GM23338 (cell line): ENCODE measurements at regions not wholly inside any gene's neighbourhood (a gene's known extent, or its start where the extent isn't known, plus 50 kb on each side); places are given as distances from the start of the nearest gene placed in this dataset.

Experiments
- ATAC-seq: fragments of 200-7000 bp; cut with Tn5 transposase; 3 replicates; pipeline ENCODE4 v1.9.1; 2020
- DNase-seq: peaks from one replicate; pipeline ENCODE4 v3.0.0-alpha.2; 2015; ENCODE audit warnings: low spot score
- H2AFZ ChIP-seq: fragments of 200-600 bp; sonication (generic); 2 replicates; pipeline ENCODE4 v1.8.0; 2016; ENCODE audit warnings: antibody characterized with exemption, mild to moderate bottlenecking, moderate library complexity
- H3F3A ChIP-seq: fragments of 200-600 bp; sonication (generic); replicated peaks from 2 replicates; pipeline ENCODE4 v1.8.0; 2017; ENCODE audit warnings: antibody characterized with exemption, mixed run types, low read depth
- H3K27ac ChIP-seq: fragments of 200-600 bp; sonication (generic); 2 replicates; pipeline ENCODE4 v1.6.1; 2016; ENCODE audit warnings: low read depth
- H3K27me3 ChIP-seq: fragments of 200-600 bp; sonication (generic); 2 replicates; pipeline ENCODE4 v1.8.0; 2016; ENCODE audit warnings: mild to moderate bottlenecking, mixed run types, moderate library complexity; ENCODE audit not compliant: insufficient read depth
- H3K36me3 ChIP-seq: fragments of 200-600 bp; sonication (generic); 2 replicates; pipeline ENCODE4 v1.8.0; 2016; ENCODE audit warnings: mild to moderate bottlenecking; ENCODE audit not compliant: insufficient read depth
- H3K4me1 ChIP-seq: fragments of 200-600 bp; sonication (generic); 2 replicates; pipeline ENCODE4 v1.8.0; 2016; ENCODE audit warnings: mild to moderate bottlenecking, moderate library complexity; ENCODE audit not compliant: insufficient read depth
- H3K4me2 ChIP-seq: fragments of 200-600 bp; sonication (generic); 2 replicates; pipeline ENCODE4 v1.7.1; 2017; ENCODE audit warnings: mixed run types
- H3K4me3 ChIP-seq: fragments of 200-600 bp; sonication (generic); 2 replicates; pipeline ENCODE4 v1.6.1; 2016; ENCODE audit warnings: mixed run types
- H3K79me2 ChIP-seq: fragments of 200-600 bp; sonication (generic); replicated peaks from 2 replicates; pipeline ENCODE4 v1.8.0; 2017; ENCODE audit warnings: mild to moderate bottlenecking; ENCODE audit not compliant: insufficient read depth
- H3K9me2 ChIP-seq: fragments of 200-600 bp; sonication (generic); 2 replicates; pipeline ENCODE4 v1.8.0; 2017; ENCODE audit not compliant: insufficient read depth
- H4K20me1 ChIP-seq: fragments of 200-600 bp; sonication (generic); replicated peaks from 2 replicates; pipeline ENCODE4 v1.8.0; 2017; ENCODE audit warnings: mild to moderate bottlenecking; ENCODE audit not compliant: insufficient read depth
- H3K27ac Mint-ChIP-seq: 2 replicates; pipeline ENCODE4 v1.8.0; 2020; ENCODE audit warnings: inconsistent platforms, mild to moderate bottlenecking, moderate library complexity, mixed read lengths
- H3K27me3 Mint-ChIP-seq: 3 replicates; pipeline ENCODE4 v1.8.0; 2022; ENCODE audit warnings: low read depth, mild to moderate bottlenecking, moderate library complexity, mixed read lengths, inconsistent platforms; ENCODE audit not compliant: insufficient read depth, poor library complexity
- H3K36me3 Mint-ChIP-seq: 3 replicates; pipeline ENCODE4 v1.8.0; 2021; ENCODE audit warnings: low read depth, mild to moderate bottlenecking, inconsistent platforms, moderate library complexity, mixed read lengths
- H3K4me1 Mint-ChIP-seq: 3 replicates; pipeline ENCODE4 v1.8.0; 2020; ENCODE audit warnings: mild to moderate bottlenecking, inconsistent platforms, mixed read lengths
- H3K4me3 Mint-ChIP-seq: 3 replicates; pipeline ENCODE4 v1.8.0; 2021; ENCODE audit warnings: moderate library complexity, mild to moderate bottlenecking, inconsistent platforms, mixed read lengths
- H3K9me3 Mint-ChIP-seq: 3 replicates; pipeline ENCODE4 v1.8.0; 2020; ENCODE audit warnings: moderate library complexity, mild to moderate bottlenecking, inconsistent platforms, mixed read lengths
- CREB1 ChIP-seq: fragments of 250-450 bp; sonication (Bioruptor Pico); IDR thresholded peaks from 2 replicates; pipeline ENCODE4 v1.5.0; 2020; ENCODE audit warnings: low read depth, mild to moderate bottlenecking, moderate library complexity
- EZH2 ChIP-seq: fragments of 200-600 bp; sonication (generic); IDR thresholded peaks from one replicate; pipeline ENCODE4 v1.8.0; 2017; ENCODE audit warnings: antibody characterized with exemption, mild to moderate bottlenecking, low read depth; ENCODE audit not compliant: unreplicated experiment
- EZH2phosphoT487 ChIP-seq: fragments of 200-600 bp; sonication (generic); IDR thresholded peaks from one replicate; pipeline ENCODE4 v1.8.1; 2018; ENCODE audit warnings: antibody characterized with exemption; ENCODE audit not compliant: unreplicated experiment
- JUNB ChIP-seq: IDR thresholded peaks from one replicate; pipeline ENCODE4 v1.6.1; 2016; ENCODE audit warnings: antibody characterized with exemption; ENCODE audit not compliant: unreplicated experiment
- NANOG ChIP-seq: IDR thresholded peaks from 2 replicates; pipeline ENCODE4 v1.6.1; 2016; ENCODE audit warnings: antibody characterized with exemption, borderline replicate concordance
- POLR2AphosphoS5 ChIP-seq: IDR thresholded peaks from 2 replicates; pipeline ENCODE4 v1.6.1; 2016; ENCODE audit warnings: antibody characterized with exemption, low read depth
- STAT1 ChIP-seq: IDR thresholded peaks from one replicate; pipeline ENCODE4 v1.6.1; 2016; ENCODE audit warnings: antibody characterized with exemption; ENCODE audit not compliant: unreplicated experiment
- ZNF114 ChIP-seq: fragments of 250-450 bp; sonication (Bioruptor Pico); IDR thresholded peaks from 2 replicates; pipeline ENCODE4 v1.5.0; 2020; ENCODE audit warnings: mild to moderate bottlenecking, moderate library complexity
- ZNF331 ChIP-seq: fragments of 250-450 bp; sonication (Bioruptor Pico); IDR thresholded peaks from 2 replicates; pipeline ENCODE4 v1.5.0; 2020; ENCODE audit warnings: low read depth, mild to moderate bottlenecking, moderate library complexity
- TF ChIP-seq, protein P1 (sequence below): fragments of 250-450 bp; sonication (Bioruptor Pico); IDR thresholded peaks from 2 replicates; pipeline ENCODE4 v1.5.0; 2020; ENCODE audit warnings: mild to moderate bottlenecking, moderate library complexity
- TF ChIP-seq, protein P2 (sequence below): IDR thresholded peaks from one replicate; pipeline ENCODE4 v1.6.1; 2018; ENCODE audit warnings: antibody characterized with exemption; ENCODE audit not compliant: unreplicated experiment
- TF ChIP-seq, protein P3 (sequence below): IDR thresholded peaks from 2 replicates; pipeline ENCODE4 v1.6.1; 2016; ENCODE audit warnings: antibody characterized with exemption
- TF ChIP-seq, protein P4 (sequence below), 2 experiments: fragments of 200-600 bp in 1 of 2; sonication (generic) in 1 of 2; conservative IDR thresholded peaks; 2 replicates each; pipeline versions ENCODE4 v1.5.1 to v1.6.1; 2016 to 2017; ENCODE audit warnings: antibody characterized with exemption in 2 of 2, low read depth in 2 of 2, mild to moderate bottlenecking in 2 of 2, moderate library complexity in 1 of 2

DNA sequence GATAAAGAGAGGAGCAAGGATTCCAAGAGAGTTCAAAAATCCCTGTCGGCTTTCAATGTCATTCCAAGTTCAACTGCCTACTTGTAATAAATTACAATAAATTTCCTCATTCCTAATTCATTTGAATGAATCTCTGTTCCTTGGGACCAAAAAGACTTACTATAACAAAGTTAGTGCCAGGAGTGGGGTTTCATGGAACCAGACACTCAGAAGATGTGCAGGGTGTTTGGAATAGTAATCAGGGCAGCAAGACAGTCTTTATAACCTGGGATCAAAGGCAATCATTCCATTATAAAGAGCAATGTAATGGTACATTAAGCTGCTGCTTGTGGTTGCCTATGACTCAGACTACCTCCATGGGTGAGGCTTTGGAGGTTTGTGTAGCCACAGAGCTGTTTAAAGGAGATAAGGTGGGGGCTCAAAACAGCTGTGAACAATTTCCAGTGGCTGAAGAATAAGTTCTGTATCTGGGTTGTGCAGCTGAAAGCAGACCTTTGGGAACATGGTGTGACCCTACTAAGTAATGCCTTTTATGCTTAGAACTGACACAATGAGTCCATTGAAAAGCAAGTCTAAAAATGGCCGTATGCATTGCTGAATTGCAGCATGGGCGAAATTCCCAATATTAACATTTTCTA, 159.9 kb downstream of the LINC00237 start:
- no peak overlapping the region for H2AFZ ChIP-seq
- TF ChIP-seq, protein P1, sequence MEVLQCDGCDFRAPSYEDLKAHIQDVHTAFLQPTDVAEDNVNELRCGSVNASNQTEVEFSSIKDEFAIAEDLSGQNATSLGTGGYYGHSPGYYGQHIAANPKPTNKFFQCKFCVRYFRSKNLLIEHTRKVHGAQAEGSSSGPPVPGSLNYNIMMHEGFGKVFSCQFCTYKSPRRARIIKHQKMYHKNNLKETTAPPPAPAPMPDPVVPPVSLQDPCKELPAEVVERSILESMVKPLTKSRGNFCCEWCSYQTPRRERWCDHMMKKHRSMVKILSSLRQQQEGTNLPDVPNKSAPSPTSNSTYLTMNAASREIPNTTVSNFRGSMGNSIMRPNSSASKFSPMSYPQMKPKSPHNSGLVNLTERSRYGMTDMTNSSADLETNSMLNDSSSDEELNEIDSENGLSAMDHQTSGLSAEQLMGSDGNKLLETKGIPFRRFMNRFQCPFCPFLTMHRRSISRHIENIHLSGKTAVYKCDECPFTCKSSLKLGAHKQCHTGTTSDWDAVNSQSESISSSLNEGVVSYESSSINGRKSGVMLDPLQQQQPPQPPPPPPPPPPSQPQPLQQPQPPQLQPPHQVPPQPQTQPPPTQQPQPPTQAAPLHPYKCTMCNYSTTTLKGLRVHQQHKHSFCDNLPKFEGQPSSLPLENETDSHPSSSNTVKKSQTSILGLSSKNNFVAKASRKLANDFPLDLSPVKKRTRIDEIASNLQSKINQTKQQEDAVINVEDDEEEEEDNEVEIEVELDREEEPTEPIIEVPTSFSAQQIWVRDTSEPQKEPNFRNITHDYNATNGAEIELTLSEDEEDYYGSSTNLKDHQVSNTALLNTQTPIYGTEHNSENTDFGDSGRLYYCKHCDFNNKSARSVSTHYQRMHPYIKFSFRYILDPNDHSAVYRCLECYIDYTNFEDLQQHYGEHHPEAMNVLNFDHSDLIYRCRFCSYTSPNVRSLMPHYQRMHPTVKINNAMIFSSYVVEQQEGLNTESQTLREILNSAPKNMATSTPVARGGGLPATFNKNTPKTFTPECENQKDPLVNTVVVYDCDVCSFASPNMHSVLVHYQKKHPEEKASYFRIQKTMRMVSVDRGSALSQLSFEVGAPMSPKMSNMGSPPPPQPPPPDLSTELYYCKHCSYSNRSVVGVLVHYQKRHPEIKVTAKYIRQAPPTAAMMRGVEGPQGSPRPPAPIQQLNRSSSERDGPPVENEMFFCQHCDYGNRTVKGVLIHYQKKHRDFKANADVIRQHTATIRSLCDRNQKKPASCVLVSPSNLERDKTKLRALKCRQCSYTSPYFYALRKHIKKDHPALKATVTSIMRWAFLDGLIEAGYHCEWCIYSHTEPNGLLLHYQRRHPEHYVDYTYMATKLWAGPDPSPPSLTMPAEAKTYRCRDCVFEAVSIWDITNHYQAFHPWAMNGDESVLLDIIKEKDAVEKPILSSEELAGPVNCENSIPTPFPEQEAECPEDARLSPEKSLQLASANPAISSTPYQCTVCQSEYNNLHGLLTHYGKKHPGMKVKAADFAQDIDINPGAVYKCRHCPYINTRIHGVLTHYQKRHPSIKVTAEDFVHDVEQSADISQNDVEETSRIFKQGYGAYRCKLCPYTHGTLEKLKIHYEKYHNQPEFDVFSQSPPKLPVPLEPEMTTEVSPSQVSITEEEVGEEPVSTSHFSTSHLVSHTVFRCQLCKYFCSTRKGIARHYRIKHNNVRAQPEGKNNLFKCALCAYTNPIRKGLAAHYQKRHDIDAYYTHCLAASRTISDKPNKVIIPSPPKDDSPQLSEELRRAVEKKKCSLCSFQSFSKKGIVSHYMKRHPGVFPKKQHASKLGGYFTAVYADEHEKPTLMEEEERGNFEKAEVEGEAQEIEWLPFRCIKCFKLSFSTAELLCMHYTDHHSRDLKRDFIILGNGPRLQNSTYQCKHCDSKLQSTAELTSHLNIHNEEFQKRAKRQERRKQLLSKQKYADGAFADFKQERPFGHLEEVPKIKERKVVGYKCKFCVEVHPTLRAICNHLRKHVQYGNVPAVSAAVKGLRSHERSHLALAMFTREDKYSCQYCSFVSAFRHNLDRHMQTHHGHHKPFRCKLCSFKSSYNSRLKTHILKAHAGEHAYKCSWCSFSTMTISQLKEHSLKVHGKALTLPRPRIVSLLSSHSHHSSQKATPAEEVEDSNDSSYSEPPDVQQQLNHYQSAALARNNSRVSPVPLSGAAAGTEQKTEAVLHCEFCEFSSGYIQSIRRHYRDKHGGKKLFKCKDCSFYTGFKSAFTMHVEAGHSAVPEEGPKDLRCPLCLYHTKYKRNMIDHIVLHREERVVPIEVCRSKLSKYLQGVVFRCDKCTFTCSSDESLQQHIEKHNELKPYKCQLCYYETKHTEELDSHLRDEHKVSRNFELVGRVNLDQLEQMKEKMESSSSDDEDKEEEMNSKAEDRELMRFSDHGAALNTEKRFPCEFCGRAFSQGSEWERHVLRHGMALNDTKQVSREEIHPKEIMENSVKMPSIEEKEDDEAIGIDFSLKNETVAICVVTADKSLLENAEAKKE (CRISPR knock-in tag): no peak
- TF ChIP-seq JUNB (no peak), EZH2phosphoT487 (no peak), CREB1 (CRISPR knock-in tag) (no peak), POLR2AphosphoS5 (no peak), ZNF114 (no peak), EZH2 (no peak), ZNF331 (CRISPR knock-in tag) (no peak), STAT1 (no peak), NANOG (no peak)
- TF ChIP-seq, protein P2, sequence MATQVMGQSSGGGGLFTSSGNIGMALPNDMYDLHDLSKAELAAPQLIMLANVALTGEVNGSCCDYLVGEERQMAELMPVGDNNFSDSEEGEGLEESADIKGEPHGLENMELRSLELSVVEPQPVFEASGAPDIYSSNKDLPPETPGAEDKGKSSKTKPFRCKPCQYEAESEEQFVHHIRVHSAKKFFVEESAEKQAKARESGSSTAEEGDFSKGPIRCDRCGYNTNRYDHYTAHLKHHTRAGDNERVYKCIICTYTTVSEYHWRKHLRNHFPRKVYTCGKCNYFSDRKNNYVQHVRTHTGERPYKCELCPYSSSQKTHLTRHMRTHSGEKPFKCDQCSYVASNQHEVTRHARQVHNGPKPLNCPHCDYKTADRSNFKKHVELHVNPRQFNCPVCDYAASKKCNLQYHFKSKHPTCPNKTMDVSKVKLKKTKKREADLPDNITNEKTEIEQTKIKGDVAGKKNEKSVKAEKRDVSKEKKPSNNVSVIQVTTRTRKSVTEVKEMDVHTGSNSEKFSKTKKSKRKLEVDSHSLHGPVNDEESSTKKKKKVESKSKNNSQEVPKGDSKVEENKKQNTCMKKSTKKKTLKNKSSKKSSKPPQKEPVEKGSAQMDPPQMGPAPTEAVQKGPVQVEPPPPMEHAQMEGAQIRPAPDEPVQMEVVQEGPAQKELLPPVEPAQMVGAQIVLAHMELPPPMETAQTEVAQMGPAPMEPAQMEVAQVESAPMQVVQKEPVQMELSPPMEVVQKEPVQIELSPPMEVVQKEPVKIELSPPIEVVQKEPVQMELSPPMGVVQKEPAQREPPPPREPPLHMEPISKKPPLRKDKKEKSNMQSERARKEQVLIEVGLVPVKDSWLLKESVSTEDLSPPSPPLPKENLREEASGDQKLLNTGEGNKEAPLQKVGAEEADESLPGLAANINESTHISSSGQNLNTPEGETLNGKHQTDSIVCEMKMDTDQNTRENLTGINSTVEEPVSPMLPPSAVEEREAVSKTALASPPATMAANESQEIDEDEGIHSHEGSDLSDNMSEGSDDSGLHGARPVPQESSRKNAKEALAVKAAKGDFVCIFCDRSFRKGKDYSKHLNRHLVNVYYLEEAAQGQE: no peak
- TF ChIP-seq, protein P3, sequence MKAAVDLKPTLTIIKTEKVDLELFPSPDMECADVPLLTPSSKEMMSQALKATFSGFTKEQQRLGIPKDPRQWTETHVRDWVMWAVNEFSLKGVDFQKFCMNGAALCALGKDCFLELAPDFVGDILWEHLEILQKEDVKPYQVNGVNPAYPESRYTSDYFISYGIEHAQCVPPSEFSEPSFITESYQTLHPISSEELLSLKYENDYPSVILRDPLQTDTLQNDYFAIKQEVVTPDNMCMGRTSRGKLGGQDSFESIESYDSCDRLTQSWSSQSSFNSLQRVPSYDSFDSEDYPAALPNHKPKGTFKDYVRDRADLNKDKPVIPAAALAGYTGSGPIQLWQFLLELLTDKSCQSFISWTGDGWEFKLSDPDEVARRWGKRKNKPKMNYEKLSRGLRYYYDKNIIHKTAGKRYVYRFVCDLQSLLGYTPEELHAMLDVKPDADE: no peak
- TF ChIP-seq, protein P4, sequence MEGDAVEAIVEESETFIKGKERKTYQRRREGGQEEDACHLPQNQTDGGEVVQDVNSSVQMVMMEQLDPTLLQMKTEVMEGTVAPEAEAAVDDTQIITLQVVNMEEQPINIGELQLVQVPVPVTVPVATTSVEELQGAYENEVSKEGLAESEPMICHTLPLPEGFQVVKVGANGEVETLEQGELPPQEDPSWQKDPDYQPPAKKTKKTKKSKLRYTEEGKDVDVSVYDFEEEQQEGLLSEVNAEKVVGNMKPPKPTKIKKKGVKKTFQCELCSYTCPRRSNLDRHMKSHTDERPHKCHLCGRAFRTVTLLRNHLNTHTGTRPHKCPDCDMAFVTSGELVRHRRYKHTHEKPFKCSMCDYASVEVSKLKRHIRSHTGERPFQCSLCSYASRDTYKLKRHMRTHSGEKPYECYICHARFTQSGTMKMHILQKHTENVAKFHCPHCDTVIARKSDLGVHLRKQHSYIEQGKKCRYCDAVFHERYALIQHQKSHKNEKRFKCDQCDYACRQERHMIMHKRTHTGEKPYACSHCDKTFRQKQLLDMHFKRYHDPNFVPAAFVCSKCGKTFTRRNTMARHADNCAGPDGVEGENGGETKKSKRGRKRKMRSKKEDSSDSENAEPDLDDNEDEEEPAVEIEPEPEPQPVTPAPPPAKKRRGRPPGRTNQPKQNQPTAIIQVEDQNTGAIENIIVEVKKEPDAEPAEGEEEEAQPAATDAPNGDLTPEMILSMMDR (conservative IDR thresholded peaks at IDR 0.05; ENCODE audit: low read depth in 2 of 2): no peak
- H4K20me1 ChIP-seq: no peaks in the 10 kb centered on the region
- H3K36me3 Mint-ChIP-seq: peaks cover 9% of the 10 kb centered on the region; the same call in 2 of the 3 replicates
- no peaks in the 10 kb centered on the region for H3F3A ChIP-seq
- no peaks in the 10 kb centered on the region for H3K27me3 ChIP-seq
- H3K4me3 Mint-ChIP-seq: no peak overlapping the region
- no peak overlapping the region for H3K4me3 ChIP-seq
- H3K27ac ChIP-seq: no peak overlapping the region
- DNase-seq (no peak), ATAC-seq (no peak)
- H3K4me2 ChIP-seq: no peak overlapping the region
- no peaks in the 10 kb centered on the region for H3K36me3 ChIP-seq
- peaks cover 15% of the 10 kb centered on the region for H3K9me3 Mint-ChIP-seq
- peaks cover 3% of the 10 kb centered on the region for H3K27me3 Mint-ChIP-seq
- H3K4me1 Mint-ChIP-seq: no peaks in the 10 kb centered on the region
- no peaks in the 10 kb centered on the region for H3K4me1 ChIP-seq
- no peak overlapping the region for H3K27ac Mint-ChIP-seq
- H3K9me2 ChIP-seq: peaks cover 9% of the 10 kb centered on the region; the same call in 1 of the 2 replicates
- H3K79me2 ChIP-seq: no peaks in the 10 kb centered on the region
